CD14-positive monocyte (primary cell): ENCODE measurements at regions not wholly inside any gene's neighbourhood (a gene's known extent, or its start where the extent isn't known, plus 50 kb on each side); places are given as distances from the start of the nearest gene placed in this dataset.

Source experiments
- DNase-seq, 3 donors: peaks; one replicate each; pipeline ENCODE4 v3.0.0-alpha.2; 2011 to 2022
- H2AFZ ChIP-seq: 2 replicates; pipeline ENCODE4 v1.6.0; 2012; ENCODE audit warnings: mild to moderate bottlenecking, low read depth, low read length, inconsistent platforms; ENCODE audit not compliant: insufficient read depth, poor library complexity, severe bottlenecking
- H3K27ac ChIP-seq, 2 donors: 1 replicate in 1 of 2; 2 replicates in 1 of 2; pipeline ENCODE4 v1.5.1; 2012 to 2013; ENCODE audit warnings: low read length in 2 of 2, control low read depth in 1 of 2, inconsistent platforms in 1 of 2, low read depth in 1 of 2, mild to moderate bottlenecking in 1 of 2
- H3K27me3 ChIP-seq, 2 donors: one replicate each; pipeline versions ENCODE4 v1.6.0 to v1.6.1; 2011 to 2013; ENCODE audit warnings: low read length in 2 of 2; ENCODE audit not compliant: control insufficient read depth in 2 of 2, insufficient read depth in 2 of 2
- H3K36me3 ChIP-seq, 2 donors: replicated peaks in 1 of 2; 1 replicate in 1 of 2; 2 replicates in 1 of 2; pipeline versions ENCODE4 v1.5.1 to v1.6.1; 2012 to 2013; ENCODE audit warnings: low read length in 2 of 2, control low read depth in 1 of 2, inconsistent platforms in 1 of 2, mild to moderate bottlenecking in 1 of 2; ENCODE audit not compliant: insufficient read depth in 2 of 2, control insufficient read depth in 1 of 2
- H3K4me1 ChIP-seq, 2 donors: 1 replicate in 1 of 2; 2 replicates in 1 of 2; pipeline versions ENCODE4 v1.5.1 to v1.6.1; 2012 to 2013; ENCODE audit warnings: low read length in 2 of 2, control low read depth in 1 of 2, inconsistent platforms in 1 of 2, mild to moderate bottlenecking in 1 of 2, moderate library complexity in 1 of 2; ENCODE audit not compliant: insufficient read depth in 2 of 2, control insufficient read depth in 1 of 2
- H3K4me2 ChIP-seq: replicated peaks from 2 replicates; pipeline ENCODE3; 2012; ENCODE audit warnings: low read length, moderate library complexity, mild to moderate bottlenecking; ENCODE audit not compliant: poor library complexity, severe bottlenecking; ENCODE audit errors: extremely low read depth
- H3K4me3 ChIP-seq, 3 experiments: fragments of 200-600 bp in 1 of 3; sonication (generic) in 1 of 3; replicated peaks in 1 of 3; 1 replicate in 2 of 3; 2 replicates in 1 of 3; pipeline ENCODE4 v1.5.1; 2011 to 2013; ENCODE audit warnings: low read length in 3 of 3, mild to moderate bottlenecking in 3 of 3, control low read depth in 2 of 3, low read depth in 2 of 3, inconsistent platforms in 1 of 3, moderate library complexity in 1 of 3
- H3K79me2 ChIP-seq: 2 replicates; pipeline ENCODE4 v1.6.0; 2012; ENCODE audit warnings: mild to moderate bottlenecking, control low read depth, inconsistent platforms, low read length, moderate library complexity; ENCODE audit not compliant: insufficient read depth
- H3K9ac ChIP-seq: 2 replicates; pipeline ENCODE4 v1.6.0; 2017; ENCODE audit warnings: low read length, mild to moderate bottlenecking; ENCODE audit not compliant: insufficient read depth, poor library complexity, severe bottlenecking
- H3K9me3 ChIP-seq, 2 donors: replicated peaks in 1 of 2; 1 replicate in 1 of 2; 2 replicates in 1 of 2; pipeline versions ENCODE4 v1.5.1 to v1.6.1; 2012 to 2013; ENCODE audit warnings: low read length in 2 of 2, control low read depth in 1 of 2; ENCODE audit not compliant: control insufficient read depth in 1 of 2, insufficient read depth in 1 of 2
- H4K20me1 ChIP-seq: 2 replicates; pipeline ENCODE4 v1.6.0; 2012; ENCODE audit warnings: mild to moderate bottlenecking, low read length, control low read depth, moderate library complexity; ENCODE audit not compliant: insufficient read depth
- H3K27ac Mint-ChIP-seq, 7 donors: one replicate each; pipeline ENCODE4 v1.8.0; 2020; ENCODE audit warnings: mild to moderate bottlenecking in 7 of 7, mixed read lengths in 7 of 7, moderate library complexity in 6 of 7, inconsistent platforms in 2 of 7
- H3K27me3 Mint-ChIP-seq, 3 donors: one replicate each; pipeline ENCODE4 v1.8.0; 2021 to 2022; ENCODE audit warnings: low read depth in 3 of 3, mild to moderate bottlenecking in 3 of 3, mixed read lengths in 3 of 3, moderate library complexity in 3 of 3, inconsistent platforms in 1 of 3
- H3K36me3 Mint-ChIP-seq, 2 donors: one replicate each; pipeline ENCODE4 v1.8.0; 2020; ENCODE audit warnings: mixed read lengths in 2 of 2, inconsistent platforms in 1 of 2, mild to moderate bottlenecking in 1 of 2
- H3K4me1 Mint-ChIP-seq: one replicate; pipeline ENCODE4 v1.8.0; 2020; ENCODE audit warnings: mild to moderate bottlenecking, mixed read lengths
- H3K4me3 Mint-ChIP-seq, 2 donors: one replicate each; pipeline ENCODE4 v1.8.0; 2020; ENCODE audit warnings: mild to moderate bottlenecking in 2 of 2, mixed read lengths in 2 of 2, moderate library complexity in 1 of 2
- H3K9me3 Mint-ChIP-seq, 7 donors: one replicate each; pipeline ENCODE4 v1.8.0; 2020 to 2022; ENCODE audit warnings: mixed read lengths in 7 of 7, mild to moderate bottlenecking in 6 of 7, moderate library complexity in 6 of 7, inconsistent platforms in 2 of 7
- WGBS: methylation state at CpG from one replicate; pipeline ENCODE4 v1.1.5; 2013; ENCODE audit warnings: missing lambda C conversion rate; ENCODE audit not compliant: insufficient coverage; 5-methylcytosine and 5-hydroxymethylcytosine counted together
- intact Hi-C, 2 donors: fragments of 100-400 bp; cut with micrococcal nuclease; formaldehyde crosslinking; loops; one replicate each; pipeline versions ENCODE4 v1.15.0 to v1.15.1; 2023
- TF ChIP-seq, protein P1 (sequence below): fragments of 200-600 bp; IDR thresholded peaks from one replicate; pipeline ENCODE4 v1.8.0; 2022; ENCODE audit warnings: antibody characterized with exemption, mild to moderate bottlenecking

DNA sequence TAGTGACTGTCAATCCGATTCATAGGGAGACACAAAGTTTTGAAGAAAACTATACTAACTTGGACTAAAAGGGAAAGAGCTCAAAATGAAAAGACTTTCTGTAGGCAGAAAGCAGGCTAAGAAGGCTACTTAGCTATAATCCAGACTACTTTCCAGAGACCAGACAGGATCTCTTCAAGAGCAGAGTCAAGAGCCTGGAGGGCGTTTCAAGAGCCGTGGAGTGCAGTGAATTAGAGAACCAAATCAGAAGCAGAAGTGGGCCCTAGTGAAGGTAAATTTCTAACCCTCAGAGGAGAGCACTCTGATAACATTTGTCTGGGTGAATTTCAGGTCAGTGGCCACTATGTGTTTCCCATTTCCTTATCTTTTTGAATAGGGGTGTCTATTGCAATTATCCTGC is 76.4 kb downstream of the CGGBP1 start:
- Mint-ChIP-seq H3K27ac (no peak overlapping the region), H3K36me3 (no peaks in the 10 kb centered on the region), H3K27me3 (peaks cover 0 to 4% (median 0%) of the 10 kb centered on the region in 3 donors), H3K4me3 (no peak overlapping the region), H3K4me1 (no peaks in the 10 kb centered on the region), H3K9me3 (peaks cover 11 to 27% (median 21%) of the 10 kb centered on the region in 7 donors)
- intact Hi-C loops, result no loop called here
- Histone ChIP-seq H3K27ac (no peak overlapping the region), H3K4me1 (no peaks in the 10 kb centered on the region), H3K9ac (no peak overlapping the region), H4K20me1 (no peaks in the 10 kb centered on the region), H2AFZ (no peak overlapping the region), H3K9me3 (peaks cover 18 to 21% of the 10 kb centered on the region in 2 donors), H3K4me3 (no peak overlapping the region), H3K4me2 (no peak overlapping the region), H3K36me3 (no peaks in the 10 kb centered on the region), H3K27me3 (no peaks in the 10 kb centered on the region), H3K79me2 (no peaks in the 10 kb centered on the region)
- TF ChIP-seq, protein P1, sequence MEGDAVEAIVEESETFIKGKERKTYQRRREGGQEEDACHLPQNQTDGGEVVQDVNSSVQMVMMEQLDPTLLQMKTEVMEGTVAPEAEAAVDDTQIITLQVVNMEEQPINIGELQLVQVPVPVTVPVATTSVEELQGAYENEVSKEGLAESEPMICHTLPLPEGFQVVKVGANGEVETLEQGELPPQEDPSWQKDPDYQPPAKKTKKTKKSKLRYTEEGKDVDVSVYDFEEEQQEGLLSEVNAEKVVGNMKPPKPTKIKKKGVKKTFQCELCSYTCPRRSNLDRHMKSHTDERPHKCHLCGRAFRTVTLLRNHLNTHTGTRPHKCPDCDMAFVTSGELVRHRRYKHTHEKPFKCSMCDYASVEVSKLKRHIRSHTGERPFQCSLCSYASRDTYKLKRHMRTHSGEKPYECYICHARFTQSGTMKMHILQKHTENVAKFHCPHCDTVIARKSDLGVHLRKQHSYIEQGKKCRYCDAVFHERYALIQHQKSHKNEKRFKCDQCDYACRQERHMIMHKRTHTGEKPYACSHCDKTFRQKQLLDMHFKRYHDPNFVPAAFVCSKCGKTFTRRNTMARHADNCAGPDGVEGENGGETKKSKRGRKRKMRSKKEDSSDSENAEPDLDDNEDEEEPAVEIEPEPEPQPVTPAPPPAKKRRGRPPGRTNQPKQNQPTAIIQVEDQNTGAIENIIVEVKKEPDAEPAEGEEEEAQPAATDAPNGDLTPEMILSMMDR, result no peak
- WGBS, result 100% methylated on average over 1 of the region's 3 CpGs
- DNase-seq, result no peak

DNA sequence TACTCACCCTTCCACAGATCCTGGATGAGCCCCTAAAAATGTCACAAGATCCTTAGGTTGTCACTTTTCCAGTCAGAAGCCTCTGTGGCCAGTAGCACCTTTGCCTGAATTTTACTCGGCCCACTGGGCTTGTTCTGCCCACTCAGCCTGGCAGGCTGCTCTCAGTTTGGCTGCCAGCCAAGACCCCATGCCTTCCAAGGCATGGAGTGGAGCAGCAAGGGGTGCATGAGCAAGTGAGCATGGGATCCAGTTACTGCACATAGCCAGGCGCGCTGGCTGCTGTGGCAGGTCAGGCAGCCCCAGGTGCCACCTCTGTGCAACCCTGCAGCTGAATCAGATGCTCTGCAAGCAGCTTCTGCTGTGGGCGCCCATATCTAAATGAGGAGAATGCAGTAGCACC is 79.3 kb downstream of the CGGBP1 start:
- Mint-ChIP-seq H3K27ac (no peak overlapping the region), H3K9me3 (peaks cover 11 to 28% (median 21%) of the 10 kb centered on the region in 7 donors), H3K36me3 (no peaks in the 10 kb centered on the region), H3K4me1 (no peaks in the 10 kb centered on the region), H3K27me3 (peaks cover 0 to 4% (median 0%) of the 10 kb centered on the region in 3 donors), H3K4me3 (no peak overlapping the region)
- Histone ChIP-seq H3K79me2 (no peaks in the 10 kb centered on the region), H3K4me2 (no peak overlapping the region), H3K4me1 (no peaks in the 10 kb centered on the region), H3K36me3 (no peaks in the 10 kb centered on the region), H3K9ac (no peak overlapping the region), H4K20me1 (no peaks in the 10 kb centered on the region), H3K9me3 (peaks cover 18 to 21% of the 10 kb centered on the region in 2 donors), H3K27ac (no peak overlapping the region), H3K4me3 (no peak overlapping the region), H2AFZ (no peak overlapping the region), H3K27me3 (no peaks in the 10 kb centered on the region)
- no peak for DNase-seq
- WGBS, result 94% methylated on average over 4 of the region's 4 CpGs
- intact Hi-C loops, result no loop called here
- TF ChIP-seq, protein P1, result no peak
